Right ventricle myocardium inferior (tissue), 1 donor: ENCODE measurements at regions not wholly inside any gene's neighbourhood (a gene's known extent, or its start where the extent isn't known, plus 50 kb on each side); places are given as distances from the start of the nearest gene placed in this dataset.

Experiments
- ATAC-seq: fragments of 200-7000 bp; cut with Tn5 transposase; one replicate; pipeline ENCODE4 v1.9.1; 2020; ENCODE audit warnings: mild to moderate bottlenecking, moderate library complexity
- DNase-seq: peaks from one replicate; pipeline ENCODE4 v3.0.0; 2021; ENCODE audit errors: missing footprints
- intact Hi-C: fragments of 100-400 bp; cut with DNase I; formaldehyde crosslinking; loops from one replicate; pipeline ENCODE4 v1.11.0; 2022
- donor health status: DM: no; HTN: yes; CAD: no; lungs with severe emphysema.

DNA sequence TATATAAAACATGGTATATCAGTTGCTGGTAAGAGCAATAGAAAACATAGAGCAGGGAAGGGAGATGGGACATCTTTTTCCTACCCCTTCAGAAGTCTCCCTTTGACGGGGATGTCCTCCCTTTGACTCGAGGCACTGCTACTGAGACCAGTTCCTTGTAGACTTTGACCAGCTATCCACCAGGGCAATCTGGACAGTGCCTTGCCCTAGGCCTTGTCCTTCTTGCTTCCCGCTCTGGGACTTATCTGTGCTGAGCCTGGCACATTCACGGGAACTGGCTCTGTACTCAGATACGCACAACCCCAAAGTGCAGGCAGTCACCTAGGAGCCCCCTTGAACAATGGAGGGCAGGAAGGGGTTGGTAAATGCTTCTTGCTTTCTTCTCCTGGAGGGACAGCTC, 116.6 kb upstream of the ANKH start:
- ATAC-seq (no peak), DNase-seq (no peak)
- intact Hi-C loops, result no loop called here

DNA sequence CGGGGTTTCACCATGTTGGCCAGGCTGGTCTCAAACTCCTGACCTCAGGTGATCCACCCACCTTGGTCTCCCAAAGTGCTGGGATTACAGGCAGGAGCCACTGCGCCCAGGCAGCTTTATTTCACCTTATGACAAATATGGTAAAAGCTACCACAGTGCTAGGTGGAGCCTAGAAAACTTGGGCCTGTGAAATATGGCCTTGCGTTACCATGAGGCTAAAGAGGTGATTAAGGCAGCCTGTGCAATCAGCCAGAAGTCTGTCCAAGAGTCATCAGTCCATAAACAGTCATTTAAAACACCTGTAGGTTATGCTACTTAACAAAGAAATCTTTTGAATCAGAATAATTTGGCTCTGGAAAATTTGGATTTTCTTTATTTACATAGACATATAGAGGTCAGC, 114.8 kb upstream of the ANKH start:
- no peak for DNase-seq
- intact Hi-C loops, result no loop called here
- ATAC-seq, result no peak

DNA sequence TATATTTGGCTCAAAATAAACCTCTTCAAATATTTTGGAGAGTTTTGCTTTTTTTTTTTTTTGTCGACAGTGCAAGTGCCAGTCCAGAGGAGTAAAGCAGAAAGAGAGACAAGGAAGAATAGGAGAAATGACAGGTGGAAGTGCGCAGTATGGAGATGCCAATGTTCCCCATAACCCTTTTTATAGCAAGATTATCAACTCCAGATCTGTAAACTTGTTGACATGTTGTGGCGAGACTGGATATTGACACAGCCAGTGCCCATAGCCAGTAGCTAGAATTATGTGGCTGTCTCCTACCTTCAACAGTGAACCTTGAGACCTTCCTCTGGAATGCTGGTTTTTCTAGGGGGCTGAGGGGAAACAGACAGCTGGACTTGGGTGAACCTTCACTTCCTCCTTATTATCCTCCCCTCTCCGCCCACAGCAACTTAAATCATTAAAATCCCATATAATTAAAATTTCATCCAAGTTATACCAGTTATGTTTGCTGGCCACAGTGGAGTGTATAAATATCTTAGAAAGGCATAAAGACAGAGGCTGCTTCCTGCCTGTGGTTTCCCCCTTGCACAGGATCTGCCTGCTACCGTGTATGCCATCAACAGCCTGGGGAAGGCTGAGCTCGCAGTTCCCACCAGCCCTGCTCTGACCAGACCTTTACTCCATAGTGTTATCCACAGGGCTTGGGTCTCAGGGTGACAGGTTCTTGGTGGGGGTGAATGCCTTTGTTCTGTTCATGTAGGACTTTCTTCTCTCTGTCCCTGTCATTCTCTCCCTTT, 112.3 kb upstream of the ANKH start:
- DNase-seq (no peak), ATAC-seq (no peak)
- intact Hi-C loops, result no loop called here

DNA sequence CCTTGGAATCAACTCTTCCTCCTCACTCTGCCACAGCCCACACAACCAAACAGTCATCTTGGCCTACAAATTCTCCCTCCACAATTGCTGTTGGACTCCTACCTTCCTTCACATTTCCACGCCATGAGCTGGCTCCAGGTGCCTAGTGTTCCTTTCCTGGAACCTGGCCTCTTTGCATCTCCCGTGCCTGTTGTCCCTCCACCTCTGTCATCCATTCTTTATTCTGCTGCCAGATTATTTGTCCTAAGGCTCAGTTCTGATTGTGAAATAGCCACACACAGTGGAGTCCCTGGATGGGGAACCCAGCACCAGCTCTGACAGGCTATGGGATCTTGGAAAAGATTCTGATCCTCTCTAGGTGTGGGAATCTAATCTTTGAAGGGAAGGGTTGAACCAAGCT, 109.1 kb upstream of the ANKH start:
- no peak for ATAC-seq
- DNase-seq, result no peak
- intact Hi-C loops, result no loop called here

DNA sequence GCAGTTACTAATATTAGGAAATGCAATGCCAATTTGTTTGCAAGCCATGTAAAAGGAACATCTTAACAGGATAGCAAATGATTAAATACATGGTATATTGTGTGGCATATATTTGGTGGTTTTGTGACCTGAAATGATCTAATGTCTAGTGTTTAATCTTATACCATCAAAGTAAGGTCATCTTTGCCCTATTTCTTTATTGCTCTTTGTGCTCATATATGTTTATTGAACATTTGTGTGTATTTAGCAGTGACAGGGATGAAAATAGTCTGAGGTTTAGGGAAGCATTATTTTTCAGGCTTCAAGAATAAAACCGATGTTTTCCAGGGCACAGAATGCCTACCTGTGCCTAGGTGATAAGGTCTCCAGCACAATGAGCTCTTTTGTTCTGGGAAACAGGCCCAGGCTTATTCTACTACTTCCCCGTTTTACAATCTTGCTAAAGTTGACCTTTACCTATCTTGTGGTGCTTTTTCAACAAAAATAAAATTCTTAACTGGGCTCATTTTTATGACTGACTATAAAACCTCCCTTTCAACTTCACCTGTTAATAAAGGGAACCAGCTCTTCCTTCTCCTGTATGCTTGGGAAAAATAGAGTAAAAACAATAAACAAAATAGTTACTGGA, 105.6 kb upstream of the ANKH start:
- DNase-seq (no peak), ATAC-seq (no peak)
- intact Hi-C loops, result no loop called here

DNA sequence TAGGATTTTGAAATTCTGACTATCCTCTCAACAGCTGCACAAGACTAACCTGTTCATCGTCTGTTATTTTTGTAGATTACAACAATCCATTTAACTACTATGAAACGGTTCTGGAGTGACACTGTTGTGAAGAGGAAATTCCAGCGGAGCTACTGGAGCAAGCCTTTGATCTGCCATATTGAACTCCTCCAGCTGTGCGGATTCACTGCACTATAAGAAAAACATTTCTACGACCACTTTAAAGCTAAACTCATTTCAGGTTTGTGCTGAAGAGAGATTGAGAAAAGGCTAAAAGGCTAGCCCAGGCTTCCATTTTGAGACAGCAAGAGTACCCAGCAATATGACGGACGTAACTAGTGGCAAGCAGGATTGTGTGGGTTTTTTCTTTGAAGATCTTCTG, 104.9 kb upstream of the ANKH start:
- DNase-seq, result no peak
- intact Hi-C loops, result no loop called here
- no peak for ATAC-seq

DNA sequence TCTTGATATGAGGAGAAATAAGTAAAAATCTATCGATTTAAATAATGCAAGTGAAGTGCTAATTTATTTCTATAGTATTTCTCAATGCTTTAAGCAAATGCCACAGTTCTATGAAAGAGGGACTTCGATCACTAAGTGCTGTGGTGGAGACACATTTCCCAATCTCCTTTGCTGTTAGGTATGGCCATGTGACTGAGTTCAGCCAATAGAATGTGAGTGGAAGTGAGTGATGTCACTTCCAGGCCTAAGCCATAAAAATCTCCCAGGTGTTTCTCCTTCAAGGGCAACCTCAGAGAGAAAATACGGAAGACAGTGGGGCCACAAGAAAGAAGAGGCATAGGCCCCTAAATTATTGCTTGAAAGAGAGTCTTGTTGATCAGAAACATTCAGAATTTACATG, 100.3 kb upstream of the ANKH start:
- DNase-seq (no peak), ATAC-seq (no peak)
- intact Hi-C loops, result no loop called here

DNA sequence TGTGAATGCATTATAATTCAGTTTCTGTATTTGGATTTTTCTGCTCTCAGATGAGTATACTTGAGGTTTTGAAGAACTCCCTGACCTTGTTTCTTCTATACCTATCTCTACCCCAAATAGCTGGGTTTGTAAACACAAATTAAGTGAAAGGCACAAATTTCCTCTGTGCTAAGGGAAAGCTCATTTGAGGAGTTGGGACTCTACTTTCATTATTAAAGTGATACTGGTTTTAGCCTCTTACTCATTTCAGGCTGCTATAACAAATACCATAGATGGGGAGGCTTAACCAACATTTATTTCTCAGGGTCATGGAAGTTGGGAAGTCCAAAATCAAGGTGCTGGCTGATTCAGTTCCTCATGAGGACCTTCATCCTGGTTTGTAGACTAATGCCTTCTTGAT, 97.2 kb upstream of the ANKH start:
- DNase-seq (no peak), ATAC-seq (no peak)
- intact Hi-C loops, result no loop called here

DNA sequence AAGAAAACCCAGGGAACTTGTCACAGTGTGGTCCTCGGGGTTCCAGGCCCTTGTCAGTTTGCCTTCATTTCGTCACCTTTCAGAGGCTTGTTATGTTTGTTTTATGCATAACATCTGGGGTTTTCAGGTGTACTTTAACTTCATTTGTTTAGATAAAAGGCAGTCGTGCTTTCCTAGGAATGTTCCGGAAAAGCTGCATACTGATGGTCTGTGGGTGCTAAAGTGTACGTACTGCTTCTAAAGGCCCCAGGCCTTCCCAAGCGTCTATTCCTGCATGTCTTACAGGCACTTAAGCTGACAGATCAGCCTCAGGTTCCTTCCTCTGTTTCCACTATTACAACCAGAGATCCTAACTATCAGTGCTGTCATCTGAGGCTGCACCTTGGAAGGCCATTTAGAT, 95.6 kb upstream of the ANKH start:
- ATAC-seq, result no peak

DNA sequence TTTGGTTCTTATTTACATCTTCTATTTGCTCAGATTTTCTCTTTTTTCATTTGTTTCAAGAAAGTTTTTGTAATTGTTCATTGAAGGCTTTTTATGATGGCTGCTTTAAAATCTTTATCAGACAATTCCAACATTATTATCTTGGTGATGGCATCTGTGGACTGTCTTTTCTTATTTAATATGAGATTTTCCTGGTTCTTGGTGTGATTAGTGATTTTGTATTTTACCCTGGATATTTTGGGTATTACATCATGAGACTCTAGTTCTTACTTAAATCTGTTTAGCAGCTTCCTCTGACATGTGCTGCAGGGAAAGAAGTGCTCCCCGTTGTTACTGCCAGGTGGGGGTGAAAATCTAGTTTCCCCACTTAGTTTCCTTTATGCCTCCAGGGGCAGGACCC, 94.2 kb upstream of the ANKH start:
- intact Hi-C loops, result no loop called here
- ATAC-seq, result no peak
- no peak for DNase-seq

More for the DNA sequence above, 95.6 kb upstream of the ANKH start:
- no peak for DNase-seq
- intact Hi-C loops, result no loop called here

DNA sequence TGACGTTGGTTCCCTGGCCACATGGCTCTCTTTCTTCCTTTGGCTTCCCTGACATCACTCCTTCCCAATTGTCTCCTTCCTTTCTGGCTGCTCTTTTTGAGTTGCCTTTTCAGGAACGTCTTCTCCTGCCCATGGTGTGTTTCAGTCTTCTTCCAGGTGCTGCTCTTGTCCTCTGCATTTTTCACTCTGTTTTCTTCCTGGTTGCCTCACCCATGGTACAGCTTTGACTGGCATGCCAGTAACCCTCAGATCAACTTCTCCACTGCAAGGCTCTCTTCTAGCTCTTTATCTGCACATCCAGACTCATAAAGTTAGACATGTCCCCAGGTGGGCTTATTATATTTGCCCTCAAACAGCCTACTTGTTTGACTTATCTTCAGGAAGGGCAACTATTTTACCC, 91.0 kb upstream of the ANKH start:
- intact Hi-C loops, result no loop called here
- no peak for DNase-seq
- no peak for ATAC-seq

DNA sequence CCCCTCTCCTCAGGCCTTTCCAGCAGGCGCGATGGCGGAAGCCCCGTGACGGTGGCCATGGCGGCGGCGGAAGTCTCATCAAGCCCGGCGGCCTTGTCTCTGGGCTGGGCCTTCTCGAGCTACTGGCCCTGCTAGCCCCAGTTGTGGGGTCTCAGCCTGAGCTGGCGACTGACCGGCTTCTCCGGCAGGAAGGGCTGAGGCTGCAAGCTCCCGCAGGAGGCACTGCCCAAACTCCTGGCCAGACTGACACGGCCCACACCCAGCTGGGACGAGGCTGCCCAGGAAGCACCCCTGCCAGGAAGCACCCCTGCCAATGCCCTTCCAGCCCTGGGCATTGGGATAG, 88.5 kb upstream of the ANKH start:
- DNase-seq, result no peak
- intact Hi-C loops, result no loop called here
- ATAC-seq, result no peak

DNA sequence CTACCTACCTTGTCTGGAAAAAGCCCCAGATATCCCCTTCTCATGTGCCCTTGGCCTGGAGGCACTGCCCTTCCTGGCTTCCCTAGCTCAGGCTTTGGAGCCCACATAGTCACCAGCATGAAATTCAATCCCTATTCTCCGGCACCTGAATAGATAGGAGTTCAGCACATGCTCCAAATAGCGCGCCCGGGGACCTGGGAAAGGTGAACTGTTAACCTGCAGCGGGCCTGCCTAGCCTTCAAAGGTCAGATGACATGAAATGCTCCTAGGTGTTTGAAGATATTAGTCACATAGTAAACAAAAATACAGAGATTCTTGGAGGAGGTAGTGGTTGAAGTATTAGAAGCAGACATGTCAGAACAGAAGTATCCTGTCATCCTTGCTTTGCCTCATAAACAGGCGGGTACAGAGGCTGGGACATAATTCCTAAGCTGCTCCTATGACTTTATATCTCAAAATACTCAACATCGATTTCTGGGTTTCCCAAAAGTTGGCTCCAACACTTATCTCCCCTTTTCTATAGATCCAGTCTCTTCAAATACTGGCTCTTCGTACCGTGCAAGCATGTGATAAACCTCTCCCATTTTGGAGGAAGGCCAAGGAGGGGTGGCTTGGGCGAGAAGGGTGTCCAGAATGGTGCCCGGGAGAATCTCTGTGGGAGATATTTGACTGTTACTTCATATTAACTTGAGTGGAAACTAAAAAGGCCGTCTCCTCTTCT, 88.0 kb upstream of the ANKH start:
- intact Hi-C loops, result no loop called here
- ATAC-seq, result no peak
- DNase-seq, result no peak

DNA sequence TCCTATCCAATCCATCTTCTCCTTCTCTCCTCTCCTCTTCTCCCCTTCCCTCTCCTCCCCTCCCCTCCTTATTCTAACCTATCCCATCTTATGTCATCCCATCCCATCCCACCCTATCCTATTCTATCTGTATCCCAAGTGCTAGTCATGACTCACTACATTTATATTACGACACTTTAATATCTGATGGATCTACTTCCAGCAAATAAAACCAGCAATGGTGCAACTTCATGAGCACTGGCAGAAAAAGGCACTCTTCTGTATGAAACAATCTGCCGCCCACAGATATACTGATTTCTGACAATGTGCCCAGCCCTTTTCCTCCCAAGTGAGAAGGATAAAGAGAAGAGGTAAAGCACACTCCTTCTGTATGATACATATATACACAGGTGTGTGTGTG, 86.6 kb upstream of the ANKH start:
- intact Hi-C loops, result no loop called here
- ATAC-seq (no peak), DNase-seq (no peak)

DNA sequence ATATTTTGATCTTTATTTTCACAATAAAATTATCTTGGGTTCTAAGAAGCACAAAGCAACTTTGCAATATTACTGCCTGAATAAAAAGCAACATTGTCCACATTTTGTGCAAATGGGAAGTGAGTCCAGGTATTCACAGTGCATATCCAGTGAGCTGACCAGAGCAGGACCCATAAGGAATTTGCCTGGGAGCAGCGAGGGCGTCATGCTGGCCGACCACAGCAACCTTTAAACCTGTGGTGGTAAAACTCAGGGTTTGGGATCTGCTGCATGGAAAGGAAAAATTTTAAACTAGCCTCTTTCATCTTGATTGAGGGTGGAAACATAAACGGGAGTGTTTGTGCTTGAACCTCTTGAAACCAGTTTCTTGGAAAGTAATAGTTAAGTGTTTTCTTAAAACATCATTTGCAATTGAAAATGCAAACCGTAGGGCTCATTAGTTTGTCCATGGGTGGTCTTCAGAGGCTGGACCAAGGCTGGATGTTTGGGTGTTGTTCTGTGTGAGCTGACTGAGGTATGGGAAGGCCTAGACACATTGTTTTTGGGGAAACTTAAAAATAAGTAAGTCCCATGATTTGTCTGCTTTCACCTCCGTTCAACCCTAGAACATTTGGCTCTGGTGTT, 85.0 kb upstream of the ANKH start:
- no peak for ATAC-seq
- intact Hi-C loops, result no loop called here
- no peak for DNase-seq

DNA sequence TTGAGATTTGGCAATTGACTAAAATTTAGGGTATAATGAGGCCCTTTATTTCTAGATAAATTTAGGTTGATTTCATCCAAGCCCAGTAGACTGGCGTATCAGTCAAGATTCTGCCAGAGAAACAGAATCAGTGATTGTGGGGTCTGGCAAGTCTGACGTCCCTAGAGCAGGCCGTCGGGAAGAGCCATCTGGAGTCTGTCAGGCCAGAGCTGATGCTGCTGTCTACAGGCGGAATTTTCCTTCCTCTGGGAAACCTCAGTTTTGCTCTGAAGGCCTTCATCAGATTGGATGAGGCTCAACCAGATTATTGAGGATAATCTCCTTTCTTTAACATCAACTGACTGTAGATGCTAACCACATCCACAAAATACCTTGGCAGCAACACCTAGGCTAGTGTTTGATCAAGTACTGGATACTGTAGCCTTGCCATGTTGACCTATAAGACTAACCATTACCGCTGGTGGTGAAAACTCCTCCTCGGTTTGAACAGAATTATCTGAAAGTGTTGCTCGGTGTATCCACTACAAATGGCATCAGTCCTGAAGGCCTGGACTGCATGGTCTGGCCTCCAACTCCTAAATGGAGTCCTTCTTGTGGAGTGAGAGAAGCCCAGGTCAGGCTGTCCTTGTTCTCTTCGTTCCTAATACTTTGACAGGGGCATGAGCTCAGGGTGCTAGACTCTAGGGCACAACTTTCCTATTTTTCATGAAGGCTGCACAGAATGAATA, 83.2 kb upstream of the ANKH start:
- DNase-seq (no peak), ATAC-seq (peak; percentile 88)
- intact Hi-C loops, result no loop called here

DNA sequence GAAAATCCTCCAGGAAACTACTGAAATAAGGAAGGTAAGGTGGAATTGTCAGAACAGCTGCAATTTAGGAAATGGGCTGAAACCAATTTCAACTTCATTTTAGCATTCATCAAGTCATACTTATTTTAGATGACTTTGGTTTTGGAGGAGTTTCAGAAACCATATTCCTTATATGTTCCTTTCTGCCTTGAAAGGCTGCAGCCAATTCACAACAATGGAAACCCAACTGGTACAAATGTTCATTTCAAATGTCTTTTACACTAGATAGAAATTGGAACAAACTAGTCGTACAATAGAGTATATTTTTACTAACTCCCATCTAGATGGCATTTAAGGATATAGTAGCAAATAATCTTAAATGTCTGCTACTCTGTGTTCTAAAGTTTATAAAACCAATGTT, 82.6 kb upstream of the ANKH start:
- ATAC-seq (no peak), DNase-seq (no peak)
- intact Hi-C loops, result no loop called here

DNA sequence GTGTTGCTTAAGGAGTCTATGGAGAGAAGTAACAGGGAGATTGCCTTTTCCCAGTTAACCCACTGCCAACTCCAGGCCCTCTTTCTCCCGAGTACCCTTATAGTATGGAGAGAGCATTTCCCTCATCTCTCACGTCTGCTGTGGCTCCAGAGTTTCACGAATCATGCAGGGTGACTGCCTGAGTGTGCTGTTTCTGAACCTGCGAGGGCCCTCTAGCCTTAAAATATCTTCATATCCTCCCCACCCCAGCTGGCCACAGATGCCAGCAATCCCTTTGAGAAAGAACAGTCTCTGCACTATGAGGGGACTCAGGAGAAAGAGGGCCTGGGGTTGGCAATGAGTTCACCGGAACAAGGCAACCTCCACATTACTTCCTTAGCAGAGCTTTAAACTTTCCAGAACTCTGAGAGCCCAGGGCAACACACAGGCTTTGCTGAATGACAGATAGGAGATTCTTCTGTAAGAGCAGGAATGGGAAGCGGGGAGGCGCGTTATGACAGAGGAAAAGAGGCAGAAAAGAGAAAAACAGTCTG, 81.6 kb upstream of the ANKH start:
- ATAC-seq, result no peak

DNA sequence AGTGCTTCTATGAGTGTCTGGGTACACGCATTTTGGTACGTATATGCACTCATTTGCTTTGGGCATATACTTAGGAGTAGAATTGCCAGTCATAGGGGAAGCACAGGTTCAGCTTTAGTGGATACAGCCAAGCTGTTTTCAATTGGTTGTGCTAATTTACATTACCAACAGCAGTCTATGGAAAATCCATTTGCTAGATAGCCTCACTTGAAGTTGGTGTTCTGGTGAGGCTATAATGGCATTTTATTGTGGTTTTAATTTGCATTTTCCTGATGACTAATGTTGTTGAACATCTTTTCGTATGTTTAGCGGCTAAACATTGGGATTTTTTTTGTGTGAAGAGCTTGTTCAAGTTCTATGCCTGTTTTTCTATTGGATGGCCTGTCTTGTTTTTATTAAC, 76.8 kb upstream of the ANKH start:
- DNase-seq, result no peak
- intact Hi-C loops, result loop anchor here (5.0 kb wide), 1 partner anchor 54 kb away; no protein-coding TSS in a partner anchor
- no peak for ATAC-seq

More for the DNA sequence above, 81.6 kb upstream of the ANKH start:
- no peak for DNase-seq
- intact Hi-C loops, result no loop called here
